OCI-LY7 (cell line): ENCODE measurements at regions not wholly inside any gene's neighbourhood (a gene's known extent, or its start where the extent isn't known, plus 50 kb on each side); places are given as distances from the start of the nearest gene placed in this dataset.

Source experiments
- CTCF ChIP-seq: fragments of 200-600 bp; sonication (generic); conservative IDR thresholded peaks from 2 replicates; pipeline ENCODE4 v1.5.1; 2014; ENCODE audit warnings: mild to moderate bottlenecking, antibody characterized with exemption, low read length, moderate library complexity, mixed read lengths
- EZH2phosphoT487 ChIP-seq: fragments of 200-600 bp; sonication (generic); IDR thresholded peaks from 2 replicates; pipeline ENCODE4 v1.6.1; 2018; ENCODE audit warnings: low read depth, borderline replicate concordance, mild to moderate bottlenecking, mixed run types, antibody characterized with exemption, low read length, moderate library complexity, mixed read lengths

GRCh38 chr4:131026771-131027170 is 1930.8 kb downstream of the C4orf33 start:
- no peak for TF ChIP-seq CTCF
- TF ChIP-seq EZH2phosphoT487 = no peak
